ENCODE measurements at regions not wholly inside any gene's neighbourhood (a gene's known extent, or its start where the extent isn't known, plus 50 kb on each side); places are given as distances from the start of the nearest gene placed in this dataset.

DNA sequence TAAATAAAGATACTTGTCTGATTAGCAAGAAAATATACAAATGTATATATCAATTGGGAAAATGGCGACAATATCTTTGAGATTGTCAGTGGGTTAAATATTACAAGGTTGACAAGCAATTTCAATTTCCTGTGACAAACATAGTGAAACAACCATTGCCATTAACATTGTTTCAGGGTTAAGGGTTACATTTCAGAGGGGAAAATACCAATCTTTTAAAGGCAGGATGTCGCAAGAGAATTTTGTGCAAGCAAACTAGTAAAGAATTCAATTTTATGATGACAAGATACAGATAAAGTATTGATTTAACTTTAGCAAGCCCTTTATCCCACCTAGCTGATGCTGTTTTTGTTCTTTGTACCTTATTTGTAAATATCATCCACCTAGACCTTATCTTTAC lies 305.8 kb upstream of the GRIA3 start:
- H3K27me3 ChIP-seq (replicated peaks in 1 of 4; ENCODE audit: control extremely low read depth in 1 of 4, control insufficient read depth in 3 of 4, insufficient read depth in 4 of 4, low read length in 3 of 4): no peaks in the 10 kb centered on the region
- no peaks in the 10 kb centered on the region for H3K79me2 ChIP-seq (ENCODE audit: control insufficient read depth, insufficient read depth, low read length)
- no peaks in the 10 kb centered on the region for H3K4me1 ChIP-seq (ENCODE audit: control insufficient read depth in 2 of 2, insufficient read depth in 2 of 2, low read length in 2 of 2)
- POLR2A ChIA-PET: no interaction called here
- H2AFZ ChIP-seq (ENCODE audit: insufficient read depth, low read depth, low read length, poor library complexity, severe bottlenecking): no peak overlapping the region
- no peak overlapping the region for H3K4me2 ChIP-seq (replicated peaks; ENCODE audit: low read depth, low read length, poor library complexity, severe bottlenecking)
- H3K27me3 Mint-ChIP-seq: no peaks in the 10 kb centered on the region
- no peaks in the 10 kb centered on the region for H3K36me3 ChIP-seq (replicated peaks in 1 of 2; ENCODE audit: control extremely low read depth in 1 of 2, control insufficient read depth in 1 of 2, extremely low read depth in 1 of 2, insufficient read depth in 2 of 2, low read length in 1 of 2)
- WGBS (ENCODE audit: insufficient coverage): no CpG with 5 or more reads among the region's 2 CpGs
- no peak overlapping the region for H3K4me3 Mint-ChIP-seq
- no peaks in the 10 kb centered on the region for H3K9me3 Mint-ChIP-seq (ENCODE audit: insufficient read depth)
- H3K9me3 ChIP-seq (ENCODE audit: control extremely low read depth in 1 of 3, control insufficient read depth in 2 of 3, insufficient read depth in 1 of 3, low read length in 2 of 3): peaks cover 0 to 5% (median 0%) of the 10 kb centered on the region in 3 donors
- intact Hi-C loops (cut with micrococcal nuclease): no loop called here
- ATAC-seq (ENCODE audit: low read depth): no peak
- CTCF ChIA-PET: no interaction called here
- no peak overlapping the region for H3K9ac ChIP-seq (ENCODE audit: low read length)
- DNase-seq: no peak
- H3K27ac ChIP-seq (ENCODE audit: low read length in 2 of 2): no peak overlapping the region
- H3K27ac Mint-ChIP-seq: no peak overlapping the region
- TF ChIP-seq CTCF (IDR thresholded peaks at IDR 0.05) (no peak), EZH2 (IDR thresholded peaks at IDR 0.05; ENCODE audit: borderline replicate concordance, insufficient read depth, low read depth, low read length, poor library complexity, severe bottlenecking) (no peak)
- no peaks in the 10 kb centered on the region for H3K4me1 Mint-ChIP-seq
- H3K4me3 ChIP-seq (ENCODE audit: control extremely low read depth in 1 of 5, extremely low read depth in 1 of 5, insufficient read depth in 1 of 5, low read depth in 2 of 5, low read length in 4 of 5): no peak overlapping the region
- no peaks in the 10 kb centered on the region for H4K20me1 ChIP-seq (ENCODE audit: control insufficient read depth, insufficient read depth, low read length, poor library complexity, severe bottlenecking)

- H3K27ac Mint-ChIP-seq: no peak overlapping the region
- CTCF ChIA-PET: no interaction called here
- WGBS (ENCODE audit: insufficient coverage): 71% methylated on average over 1 of the region's 3 CpGs
Measured at GRCh38 chrX:122880952-122881351, 303.1 kb upstream of the GRIA3 start.

More at GRCh38 chrX:122880952-122881351, 303.1 kb upstream of the GRIA3 start:
- no peak overlapping the region for H3K4me2 ChIP-seq (replicated peaks; ENCODE audit: low read depth, low read length, poor library complexity, severe bottlenecking)
- peaks cover 0 to 5% (median 0%) of the 10 kb centered on the region in 3 donors for H3K9me3 ChIP-seq (ENCODE audit: control extremely low read depth in 1 of 3, control insufficient read depth in 2 of 3, insufficient read depth in 1 of 3, low read length in 2 of 3)
- no peaks in the 10 kb centered on the region for H3K4me1 ChIP-seq (ENCODE audit: control insufficient read depth in 2 of 2, insufficient read depth in 2 of 2, low read length in 2 of 2)
- H3K4me1 Mint-ChIP-seq: no peaks in the 10 kb centered on the region
- no peaks in the 10 kb centered on the region for H3K79me2 ChIP-seq (ENCODE audit: control insufficient read depth, insufficient read depth, low read length)
- DNase-seq (no peak), ATAC-seq (ENCODE audit: low read depth) (no peak)
- no peak overlapping the region for H3K9ac ChIP-seq (ENCODE audit: low read length)
- intact Hi-C loops (cut with micrococcal nuclease): no loop called here
- H3K4me3 Mint-ChIP-seq: no peak overlapping the region
- no peak overlapping the region for H3K4me3 ChIP-seq (ENCODE audit: control extremely low read depth in 1 of 5, extremely low read depth in 1 of 5, insufficient read depth in 1 of 5, low read depth in 2 of 5, low read length in 4 of 5)
- H3K9me3 Mint-ChIP-seq (ENCODE audit: insufficient read depth): no peaks in the 10 kb centered on the region
- POLR2A ChIA-PET: no interaction called here
- H3K27me3 ChIP-seq (replicated peaks in 1 of 4; ENCODE audit: control extremely low read depth in 1 of 4, control insufficient read depth in 3 of 4, insufficient read depth in 4 of 4, low read length in 3 of 4): no peaks in the 10 kb centered on the region
- H3K27ac ChIP-seq (ENCODE audit: low read length in 2 of 2): no peak overlapping the region
- no peak overlapping the region for H2AFZ ChIP-seq (ENCODE audit: insufficient read depth, low read depth, low read length, poor library complexity, severe bottlenecking)
- H4K20me1 ChIP-seq (ENCODE audit: control insufficient read depth, insufficient read depth, low read length, poor library complexity, severe bottlenecking): no peaks in the 10 kb centered on the region
- TF ChIP-seq EZH2 (IDR thresholded peaks at IDR 0.05; ENCODE audit: borderline replicate concordance, insufficient read depth, low read depth, low read length, poor library complexity, severe bottlenecking): no peak
- no peak for TF ChIP-seq CTCF (IDR thresholded peaks at IDR 0.05)
- no peaks in the 10 kb centered on the region for H3K27me3 Mint-ChIP-seq
- H3K36me3 ChIP-seq (replicated peaks in 1 of 2; ENCODE audit: control extremely low read depth in 1 of 2, control insufficient read depth in 1 of 2, extremely low read depth in 1 of 2, insufficient read depth in 2 of 2, low read length in 1 of 2): no peaks in the 10 kb centered on the region

Data from B cell (primary cell).